ENCODE measurements at regions not wholly inside any gene's neighbourhood (a gene's known extent, or its start where the extent isn't known, plus 50 kb on each side); places are given as distances from the start of the nearest gene placed in this dataset.
"Not testable (repeated sequence)": the region's sequence is repeated elsewhere in the genome, so short reads cannot be mapped to it uniquely, and the experiment has no call there.

GRCh38 chr4:190122161-190123142 lies 51.1 kb upstream of the DUX4 start:
- not testable (repeated sequence) for TF ChIP-seq CTCF (IDR thresholded peaks at IDR 0.05 in 2 of 3, conservative IDR thresholded peaks at IDR 0.05 in 1 of 3; ENCODE audit: borderline replicate concordance in 1 of 3, insufficient read depth in 1 of 3, low read depth in 2 of 3, low read length in 2 of 3); CEBPB (IDR thresholded peaks at IDR 0.05; ENCODE audit: low read depth); ZNF274 (IDR thresholded peaks at IDR 0.05; ENCODE audit: low read depth, low read length); EZH2phosphoT487 (IDR thresholded peaks at IDR 0.05; ENCODE audit: borderline replicate concordance); TCF7L2 (IDR thresholded peaks at IDR 0.05; ENCODE audit: borderline replicate concordance, extremely low read depth, insufficient read depth, insufficient read length); POLR2AphosphoS5 (IDR thresholded peaks at IDR 0.05; ENCODE audit: low read depth, low read length); EGR1 (IDR thresholded peaks at IDR 0.05; ENCODE audit: low read depth); POLR2A (IDR thresholded peaks at IDR 0.05; ENCODE audit: borderline replicate concordance, extremely low read depth, insufficient read depth, insufficient read length); EZH2 (IDR thresholded peaks at IDR 0.05); FOSL1 (IDR thresholded peaks at IDR 0.05; ENCODE audit: low read depth); SP1 (IDR thresholded peaks at IDR 0.05; ENCODE audit: low read depth); JUND (IDR thresholded peaks at IDR 0.05); ZBTB33 (IDR thresholded peaks at IDR 0.05; ENCODE audit: extremely low read depth, insufficient replicate concordance, low read length)
- TF ChIP-seq, protein P1, sequence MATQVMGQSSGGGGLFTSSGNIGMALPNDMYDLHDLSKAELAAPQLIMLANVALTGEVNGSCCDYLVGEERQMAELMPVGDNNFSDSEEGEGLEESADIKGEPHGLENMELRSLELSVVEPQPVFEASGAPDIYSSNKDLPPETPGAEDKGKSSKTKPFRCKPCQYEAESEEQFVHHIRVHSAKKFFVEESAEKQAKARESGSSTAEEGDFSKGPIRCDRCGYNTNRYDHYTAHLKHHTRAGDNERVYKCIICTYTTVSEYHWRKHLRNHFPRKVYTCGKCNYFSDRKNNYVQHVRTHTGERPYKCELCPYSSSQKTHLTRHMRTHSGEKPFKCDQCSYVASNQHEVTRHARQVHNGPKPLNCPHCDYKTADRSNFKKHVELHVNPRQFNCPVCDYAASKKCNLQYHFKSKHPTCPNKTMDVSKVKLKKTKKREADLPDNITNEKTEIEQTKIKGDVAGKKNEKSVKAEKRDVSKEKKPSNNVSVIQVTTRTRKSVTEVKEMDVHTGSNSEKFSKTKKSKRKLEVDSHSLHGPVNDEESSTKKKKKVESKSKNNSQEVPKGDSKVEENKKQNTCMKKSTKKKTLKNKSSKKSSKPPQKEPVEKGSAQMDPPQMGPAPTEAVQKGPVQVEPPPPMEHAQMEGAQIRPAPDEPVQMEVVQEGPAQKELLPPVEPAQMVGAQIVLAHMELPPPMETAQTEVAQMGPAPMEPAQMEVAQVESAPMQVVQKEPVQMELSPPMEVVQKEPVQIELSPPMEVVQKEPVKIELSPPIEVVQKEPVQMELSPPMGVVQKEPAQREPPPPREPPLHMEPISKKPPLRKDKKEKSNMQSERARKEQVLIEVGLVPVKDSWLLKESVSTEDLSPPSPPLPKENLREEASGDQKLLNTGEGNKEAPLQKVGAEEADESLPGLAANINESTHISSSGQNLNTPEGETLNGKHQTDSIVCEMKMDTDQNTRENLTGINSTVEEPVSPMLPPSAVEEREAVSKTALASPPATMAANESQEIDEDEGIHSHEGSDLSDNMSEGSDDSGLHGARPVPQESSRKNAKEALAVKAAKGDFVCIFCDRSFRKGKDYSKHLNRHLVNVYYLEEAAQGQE (IDR thresholded peaks at IDR 0.05; ENCODE audit: low read depth) = not testable (repeated sequence)
